ENCODE measurements at regions not wholly inside any gene's neighbourhood (a gene's known extent, or its start where the extent isn't known, plus 50 kb on each side); places are given as distances from the start of the nearest gene placed in this dataset.

DNA sequence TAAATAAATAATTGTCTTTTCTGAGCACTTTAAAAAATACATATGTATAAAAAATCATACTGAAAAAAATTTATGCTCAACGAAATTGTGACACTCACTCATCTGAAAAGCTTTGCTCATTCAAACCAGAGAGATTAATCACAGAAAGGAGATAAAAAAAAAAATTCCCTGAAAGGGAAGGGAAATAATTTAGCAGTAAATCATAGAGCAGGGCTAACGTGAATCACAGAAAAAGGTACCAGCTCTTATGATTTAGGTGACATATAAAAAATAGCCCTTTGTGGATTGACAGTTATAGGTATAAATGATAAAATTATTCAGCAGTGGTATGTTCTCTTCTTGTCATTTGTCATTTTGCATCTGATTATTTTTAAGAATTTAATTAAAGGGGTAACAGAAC, 552.7 kb upstream of the TENM3 start:
- DNase-seq: no peak

DNA sequence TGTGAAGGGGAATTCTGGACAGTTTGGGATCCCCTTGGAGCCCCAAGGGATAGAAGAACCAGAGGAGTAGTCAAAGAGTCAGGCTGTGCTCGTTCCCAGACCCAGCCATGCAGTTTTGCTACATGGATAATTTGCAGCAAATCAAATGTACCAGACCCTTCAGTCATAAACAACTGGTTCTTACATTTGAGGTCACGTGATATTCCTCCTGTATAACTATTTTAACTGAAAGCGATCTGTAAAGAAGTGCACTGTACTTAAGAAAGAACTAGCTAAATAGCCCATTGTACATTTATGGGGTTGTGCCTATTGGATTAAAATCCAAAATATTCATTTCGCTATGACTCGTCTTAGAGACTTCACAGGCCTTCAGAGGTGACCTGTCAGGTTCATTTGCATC, 550.2 kb upstream of the TENM3 start:
- DNase-seq: no peak

DNA sequence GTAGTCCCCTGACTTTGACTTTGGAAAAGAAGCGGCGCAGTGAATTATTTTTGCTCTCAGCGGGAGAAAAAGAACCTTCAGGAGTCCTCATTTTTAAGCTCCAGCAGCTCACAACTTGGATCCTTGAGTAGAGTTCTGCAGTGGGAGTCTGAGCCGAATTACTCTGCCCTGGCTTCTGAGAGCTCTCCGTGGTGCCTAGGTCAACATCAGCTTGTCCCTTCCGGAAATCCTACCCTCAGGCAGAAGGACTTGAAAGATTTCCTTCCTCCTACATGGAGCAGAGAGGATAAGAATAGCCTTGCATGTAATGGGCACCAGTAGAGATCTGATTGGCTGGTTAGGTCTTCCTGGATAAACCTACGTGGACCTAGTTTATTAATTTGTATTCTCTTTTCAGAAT, 549.7 kb upstream of the TENM3 start:
- no peak for DNase-seq

DNA sequence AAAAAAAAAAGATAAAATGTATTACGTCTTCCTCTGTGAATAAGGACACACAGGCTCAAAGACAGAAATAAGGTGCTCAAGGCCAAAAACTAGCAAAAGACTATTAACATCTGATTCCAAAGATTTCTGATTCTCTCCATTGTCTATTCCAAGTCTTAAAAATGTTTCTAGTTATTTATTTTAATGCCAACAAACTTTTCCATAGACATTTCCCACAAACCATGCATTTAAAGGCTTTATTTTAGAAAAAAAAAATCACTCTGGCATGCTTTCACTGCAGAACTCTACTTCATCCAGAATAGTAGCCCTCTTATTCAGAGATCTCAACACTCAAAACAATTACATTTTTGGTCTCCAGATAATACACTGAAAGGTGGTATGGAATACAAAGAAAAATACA, 545.0 kb upstream of the TENM3 start:
- DNase-seq: no peak

DNA sequence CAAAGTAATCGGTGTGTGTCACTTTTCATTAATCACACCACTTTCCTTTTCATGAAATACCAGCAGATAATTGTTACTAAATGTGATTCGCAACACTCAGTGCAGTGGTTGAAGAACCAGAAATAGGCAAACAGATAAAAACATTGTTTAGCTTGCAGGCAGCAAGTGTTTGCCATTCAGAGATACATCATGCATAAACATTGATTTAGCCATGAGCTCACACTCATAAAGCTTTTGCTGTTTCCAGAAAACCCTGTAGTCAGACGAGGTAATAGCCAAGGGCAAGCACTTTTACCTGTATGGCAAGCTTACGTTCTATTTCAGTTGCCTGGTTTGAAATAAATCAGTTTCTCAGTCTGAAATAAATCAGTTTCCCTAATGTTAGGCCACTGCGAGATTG, 542.0 kb upstream of the TENM3 start:
- no peak for DNase-seq

DNA sequence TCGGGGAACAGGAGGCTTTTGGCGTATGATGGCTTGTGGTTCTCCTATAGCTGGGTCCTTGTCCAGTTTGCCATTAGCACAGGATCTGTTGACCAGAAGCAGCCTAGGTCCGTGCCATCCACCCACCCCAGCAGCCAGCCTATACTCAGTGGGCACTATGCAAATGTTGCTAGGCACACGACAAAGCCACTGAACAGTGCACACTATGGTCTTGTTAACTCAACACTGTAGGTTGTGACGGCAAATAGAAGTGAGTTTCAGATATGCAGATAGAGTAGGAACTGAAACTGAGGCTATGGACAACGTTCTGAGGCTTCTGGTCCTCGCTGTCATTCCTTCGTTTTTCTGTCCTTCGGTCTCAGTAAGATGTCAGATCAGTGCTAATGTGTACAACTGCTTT, 541.3 kb upstream of the TENM3 start:
- DNase-seq: no peak

DNA sequence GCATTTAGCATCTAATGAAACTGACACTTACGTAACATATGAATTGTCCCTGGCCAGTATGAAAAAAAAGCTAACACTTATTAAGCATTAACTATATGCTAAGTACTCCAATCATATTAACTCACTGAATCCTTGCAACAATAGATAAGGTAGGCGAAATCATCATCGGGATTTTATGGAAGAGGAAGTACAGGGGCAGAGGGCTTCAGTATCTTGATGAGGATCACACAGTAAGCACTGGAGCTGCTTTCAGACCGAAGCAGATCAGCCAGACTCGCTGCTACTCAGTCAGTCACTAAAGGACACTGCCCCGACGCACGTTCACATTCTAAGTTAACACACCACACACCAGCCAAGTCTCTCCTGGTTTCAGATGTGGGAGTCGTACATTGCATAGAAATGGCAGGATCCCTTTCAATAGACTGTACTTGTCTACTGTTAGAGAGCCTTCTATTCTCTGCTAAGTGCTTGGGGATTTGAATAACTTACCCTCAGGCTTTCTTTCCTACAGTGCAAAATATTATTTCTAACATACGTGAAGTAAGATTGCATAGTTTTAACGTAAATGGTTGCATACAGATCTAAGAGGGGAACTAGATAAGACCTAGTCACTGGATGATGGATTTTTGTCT, 540.2 kb upstream of the TENM3 start:
- no peak for DNase-seq

DNA sequence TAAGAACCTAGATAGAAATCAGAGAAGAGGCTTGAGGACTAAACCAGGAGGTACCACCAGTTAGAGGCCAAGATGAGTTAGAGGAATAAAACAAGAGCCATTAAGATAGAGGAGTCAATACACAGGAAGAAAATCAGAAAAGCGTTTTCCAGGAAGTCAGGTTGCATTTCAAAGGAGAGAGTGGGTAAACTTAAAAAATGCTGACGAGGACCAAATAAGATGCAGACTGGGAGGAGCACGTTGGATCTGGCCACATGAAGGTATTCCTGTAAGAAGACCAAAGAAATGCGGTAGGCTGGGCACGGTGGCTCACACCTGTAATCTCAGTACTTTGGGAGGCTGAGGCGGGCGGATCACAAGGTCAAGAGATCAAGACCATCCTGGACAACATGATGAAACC, 533.1 kb upstream of the TENM3 start:
- DNase-seq: no peak

DNA sequence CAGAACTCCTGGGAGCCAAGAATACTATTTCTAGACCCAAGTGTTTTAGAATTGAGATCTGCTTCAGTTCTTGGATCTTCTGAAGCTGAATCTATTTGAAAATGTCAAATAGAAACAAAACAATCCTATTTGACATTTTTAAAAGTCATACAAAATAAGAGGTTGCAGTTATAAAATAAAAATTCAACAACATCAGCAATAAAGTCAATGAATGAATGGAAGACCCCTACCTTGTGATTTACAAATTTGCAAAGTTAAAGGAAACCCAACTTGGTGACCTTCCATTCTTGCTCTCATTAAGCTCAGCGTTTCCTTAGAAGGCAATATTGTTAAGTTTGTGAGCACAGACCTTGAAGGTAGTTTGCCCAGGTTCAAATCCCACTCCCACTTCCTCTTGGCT, 531.8 kb upstream of the TENM3 start:
- no peak for DNase-seq

DNA sequence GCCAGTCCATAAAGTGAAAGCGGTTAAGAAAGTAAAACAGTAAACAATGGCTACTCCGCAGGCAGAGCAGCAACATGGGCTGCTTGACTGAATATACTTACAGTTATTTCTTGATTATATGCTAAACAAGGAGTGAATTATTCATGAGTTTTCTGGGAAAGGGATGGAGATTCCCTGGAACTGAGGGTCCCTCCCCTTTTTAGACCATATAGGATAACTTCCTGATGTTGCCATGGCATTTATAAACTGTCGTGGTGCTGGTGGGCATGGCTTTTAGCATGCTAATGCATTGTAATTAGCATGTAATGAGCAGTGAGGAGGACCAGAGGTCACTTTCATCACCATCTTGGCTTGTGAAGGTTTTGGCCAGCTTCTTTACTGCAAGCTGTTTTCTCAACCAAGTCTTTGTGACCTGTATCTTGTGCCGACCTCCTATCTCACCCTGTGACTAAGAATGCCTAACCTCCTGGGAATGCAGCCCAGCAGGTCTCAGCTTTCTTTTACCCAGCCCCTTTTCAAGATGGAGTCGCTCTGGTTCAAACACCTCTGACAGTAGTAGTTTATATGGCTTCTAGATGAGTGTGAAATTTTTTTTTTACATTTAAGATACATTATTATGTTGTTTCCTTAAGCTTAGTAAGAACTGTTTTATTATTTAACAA, 514.8 kb upstream of the TENM3 start:
- DNase-seq: no peak

DNA sequence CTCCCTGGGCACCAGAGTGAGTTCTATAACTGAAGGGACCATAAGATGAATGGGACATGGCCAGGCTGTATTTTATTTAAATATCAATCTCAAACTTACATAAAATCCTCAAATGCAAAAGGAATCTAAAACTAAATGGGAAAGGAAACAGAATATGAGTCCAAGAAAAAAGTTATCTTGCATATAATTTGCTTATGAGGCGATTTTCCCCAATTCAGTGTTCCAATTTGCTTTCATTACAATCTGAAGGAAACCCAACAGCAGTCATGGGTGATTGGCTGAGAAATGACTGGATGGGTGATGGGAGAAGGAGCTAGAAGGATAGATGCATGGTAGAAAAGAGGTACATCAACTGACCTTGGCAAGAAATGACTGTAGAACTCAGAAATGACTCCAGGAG, 511.3 kb upstream of the TENM3 start:
- DNase-seq: no peak

DNA sequence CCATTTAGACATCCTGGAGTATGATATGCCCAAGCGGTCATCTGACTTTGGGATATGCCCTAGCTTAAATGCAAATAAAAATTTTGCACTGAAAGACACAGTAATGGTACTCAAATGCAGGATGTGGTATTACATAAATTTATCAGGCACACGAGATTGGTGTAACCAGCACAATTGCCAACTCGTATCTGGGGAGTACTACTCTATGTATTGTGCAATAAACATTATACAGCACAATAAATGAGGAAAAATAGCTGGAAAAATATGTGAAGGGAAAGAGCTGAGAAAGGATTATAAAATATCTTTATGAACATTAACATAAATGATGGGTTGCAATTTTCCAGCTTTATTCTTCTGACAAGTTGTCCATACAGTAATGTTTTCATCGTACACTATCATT, 505.5 kb upstream of the TENM3 start:
- DNase-seq: no peak

DNA sequence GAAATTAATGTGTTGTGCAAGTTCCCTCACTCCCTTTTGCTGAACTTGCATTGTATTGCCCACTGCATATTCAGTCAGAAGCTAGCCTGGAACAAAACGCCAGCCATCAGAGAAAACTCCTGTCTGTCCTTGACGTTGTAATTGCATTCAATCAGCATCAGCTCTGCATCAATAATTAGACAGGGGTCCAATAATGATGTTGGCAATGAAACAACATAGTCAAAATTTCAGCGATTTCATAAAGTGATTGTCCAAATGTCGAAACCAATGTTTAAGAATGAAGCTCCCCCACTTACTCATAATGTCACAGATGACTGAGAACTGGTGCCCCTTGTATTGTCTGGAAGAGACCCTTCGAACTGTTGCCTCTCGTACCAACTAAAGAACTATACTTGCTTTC, 504.2 kb upstream of the TENM3 start:
- DNase-seq: no peak

DNA sequence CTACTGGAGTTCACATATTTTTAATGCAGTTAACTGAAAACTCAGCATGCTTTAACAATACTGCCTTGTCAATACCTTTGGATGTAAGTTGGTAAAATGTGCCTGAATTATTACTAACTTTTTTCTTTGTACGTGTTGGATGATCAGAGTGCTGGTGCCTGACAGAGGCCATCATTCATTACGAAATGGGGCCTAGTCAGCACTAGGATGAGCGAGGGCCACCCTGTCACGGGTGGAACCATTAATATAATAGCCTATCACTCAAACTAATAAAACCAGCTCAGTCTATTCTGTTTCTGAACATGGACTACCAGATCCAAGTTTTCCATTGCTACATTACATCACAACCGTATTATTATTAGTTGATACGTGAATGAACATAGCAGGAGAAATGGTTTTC, 501.7 kb upstream of the TENM3 start:
- no peak for DNase-seq

DNA sequence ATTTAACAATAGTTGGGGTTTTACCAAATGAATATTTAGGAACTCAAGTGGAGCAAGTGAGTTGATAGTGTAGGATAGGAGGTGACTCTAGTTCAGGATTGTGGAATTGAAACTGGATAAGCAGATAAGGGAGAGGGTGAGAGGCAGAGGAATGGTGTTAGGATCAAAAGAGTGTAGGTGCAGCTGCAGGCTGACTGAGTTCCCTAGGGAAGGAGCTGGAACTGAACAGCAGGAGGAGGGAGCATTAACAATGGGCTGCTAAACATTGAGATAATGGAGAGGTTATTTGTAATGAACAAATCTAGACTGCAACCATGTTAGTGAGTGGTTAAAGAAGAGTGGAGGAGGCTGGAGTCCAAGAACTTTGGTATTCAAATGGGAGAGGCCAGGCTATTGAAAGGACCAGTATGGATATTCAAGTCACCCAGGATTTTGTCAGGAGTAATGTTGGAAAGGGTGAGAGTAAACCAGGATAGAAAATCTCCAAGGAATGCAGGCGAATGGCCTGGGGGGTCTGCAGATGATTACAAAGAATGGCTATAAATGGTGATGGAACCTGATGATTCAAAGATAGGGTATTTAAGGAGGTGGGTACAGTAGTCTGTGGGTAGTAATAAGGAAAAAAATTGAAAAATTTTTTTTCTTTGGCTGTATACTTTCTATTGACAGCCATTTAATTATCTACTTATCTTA, 497.1 kb upstream of the TENM3 start:
- no peak for DNase-seq

DNA sequence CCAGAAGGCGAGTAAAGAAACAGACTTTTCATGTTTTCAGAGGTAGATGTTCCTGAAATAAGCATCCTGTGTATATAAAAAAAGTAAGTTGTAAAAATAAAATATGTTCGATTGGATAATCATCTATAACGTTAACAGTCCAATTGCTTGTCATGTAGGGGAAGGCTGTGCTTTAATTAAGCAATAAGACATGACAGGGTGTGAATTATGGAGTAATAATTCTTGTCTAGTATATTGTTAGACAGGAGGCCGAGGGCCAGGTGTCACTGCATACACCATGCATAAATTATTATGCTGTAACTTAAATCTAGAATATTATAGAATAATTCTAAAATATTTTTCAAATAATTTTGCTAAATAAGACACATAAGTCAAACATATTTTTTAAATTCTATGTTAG, 494.6 kb upstream of the TENM3 start:
- no peak for DNase-seq

DNA sequence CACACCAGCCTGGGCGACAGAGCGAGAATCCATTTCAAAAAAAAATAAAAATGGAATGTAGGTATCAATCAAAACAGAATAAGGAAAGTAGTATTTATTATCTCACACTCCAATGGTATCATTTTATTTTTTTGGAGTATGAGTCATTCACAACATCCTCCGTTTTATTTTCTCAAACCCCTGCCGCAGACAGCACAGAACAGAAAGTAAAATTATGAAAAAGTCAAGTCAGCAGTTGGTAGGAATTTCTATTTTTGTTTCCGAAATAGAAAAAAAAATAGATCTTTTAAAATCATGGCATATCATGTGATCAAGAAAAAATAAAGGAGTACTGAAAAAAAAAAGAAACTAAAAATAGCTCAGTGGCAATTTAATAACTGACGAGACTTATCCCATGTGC, 490.7 kb upstream of the TENM3 start:
- DNase-seq: no peak

DNA sequence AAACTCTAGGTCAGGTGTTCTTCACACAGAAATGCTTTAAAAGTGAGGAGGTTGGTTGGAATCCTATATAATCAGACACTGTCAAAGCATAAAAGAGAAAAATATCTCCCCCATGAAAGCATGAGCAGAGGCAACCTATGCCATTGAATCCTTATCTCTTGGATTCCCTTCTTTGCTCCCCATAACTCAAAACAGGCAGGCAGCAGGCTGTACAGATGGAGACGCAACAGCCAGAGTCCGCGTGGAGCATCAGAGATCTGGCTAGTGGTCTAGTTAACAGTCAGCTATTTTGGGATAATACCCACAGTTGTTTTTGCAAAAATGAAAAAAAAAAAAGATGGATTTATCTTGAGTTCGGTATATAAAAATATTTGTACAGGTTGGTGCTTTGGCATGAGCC, 490.0 kb upstream of the TENM3 start:
- no peak for DNase-seq

DNA sequence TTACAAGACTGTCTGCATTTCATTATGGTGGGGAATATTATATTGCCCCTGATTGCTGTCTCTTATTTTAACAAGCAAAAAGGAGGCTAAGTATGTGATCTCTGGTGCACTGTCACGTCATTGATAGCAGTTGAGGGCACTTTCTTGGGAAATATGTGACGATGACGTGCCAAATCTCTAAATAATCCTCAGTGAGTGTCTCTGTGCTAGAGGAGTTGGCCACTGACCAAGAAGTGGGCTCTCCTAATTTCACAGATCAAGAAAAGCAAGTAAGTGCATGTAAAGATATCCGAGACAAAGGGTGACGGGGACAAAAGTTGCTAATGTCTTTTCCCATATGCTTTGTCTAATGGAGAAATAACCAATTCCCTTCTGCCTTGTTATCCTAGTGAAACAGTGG, 487.4 kb upstream of the TENM3 start:
- DNase-seq: no peak

DNA sequence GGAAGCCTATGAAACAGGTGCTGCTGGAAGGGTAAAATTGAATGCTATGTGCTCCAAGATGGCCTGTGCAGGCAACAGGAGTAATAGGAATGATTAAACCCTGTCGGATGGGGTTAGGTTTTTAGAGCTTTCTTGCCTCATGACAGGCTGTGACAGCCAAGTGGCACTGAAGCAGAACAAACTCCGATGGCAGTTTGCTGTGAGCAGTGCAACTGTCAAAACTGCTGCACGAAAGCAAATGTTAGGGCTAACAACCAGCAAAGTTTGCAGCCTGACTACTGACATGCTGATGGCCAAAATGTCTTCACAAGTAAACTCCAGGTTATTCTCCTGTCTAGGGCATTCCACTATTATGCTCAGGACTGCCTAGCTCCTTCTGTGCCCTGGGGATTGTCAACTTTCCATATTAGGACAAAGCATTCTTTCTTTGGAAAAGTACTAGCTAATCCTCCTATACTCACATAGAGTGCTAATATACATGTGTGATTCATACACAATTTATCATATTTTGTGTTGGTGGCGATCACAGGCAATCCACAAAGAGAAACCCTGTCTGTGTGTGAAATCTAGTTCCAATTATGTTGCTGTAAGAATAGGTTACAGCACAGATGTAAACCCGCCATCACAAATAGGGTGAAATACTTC, 486.6 kb upstream of the TENM3 start:
- no peak for DNase-seq

DNA sequence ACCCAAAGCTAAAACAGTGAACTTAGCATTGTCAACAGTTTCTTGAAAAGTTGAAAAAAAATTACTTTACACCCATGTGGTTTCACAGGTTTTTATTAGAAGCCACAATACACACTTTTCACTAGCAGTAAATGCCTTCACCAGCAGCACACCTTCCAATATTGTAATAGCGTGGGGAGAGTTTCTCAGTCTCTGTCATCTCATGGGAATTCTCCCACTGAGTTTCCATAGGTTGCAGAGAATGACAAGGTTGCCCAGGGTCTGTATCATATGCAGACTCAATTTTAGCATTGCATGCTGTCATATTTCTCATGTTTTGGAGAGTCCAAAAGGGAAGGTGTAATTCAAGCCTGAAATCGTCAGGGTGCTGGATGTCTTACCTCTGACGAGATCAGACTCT, 486.1 kb upstream of the TENM3 start:
- DNase-seq: no peak

DNA sequence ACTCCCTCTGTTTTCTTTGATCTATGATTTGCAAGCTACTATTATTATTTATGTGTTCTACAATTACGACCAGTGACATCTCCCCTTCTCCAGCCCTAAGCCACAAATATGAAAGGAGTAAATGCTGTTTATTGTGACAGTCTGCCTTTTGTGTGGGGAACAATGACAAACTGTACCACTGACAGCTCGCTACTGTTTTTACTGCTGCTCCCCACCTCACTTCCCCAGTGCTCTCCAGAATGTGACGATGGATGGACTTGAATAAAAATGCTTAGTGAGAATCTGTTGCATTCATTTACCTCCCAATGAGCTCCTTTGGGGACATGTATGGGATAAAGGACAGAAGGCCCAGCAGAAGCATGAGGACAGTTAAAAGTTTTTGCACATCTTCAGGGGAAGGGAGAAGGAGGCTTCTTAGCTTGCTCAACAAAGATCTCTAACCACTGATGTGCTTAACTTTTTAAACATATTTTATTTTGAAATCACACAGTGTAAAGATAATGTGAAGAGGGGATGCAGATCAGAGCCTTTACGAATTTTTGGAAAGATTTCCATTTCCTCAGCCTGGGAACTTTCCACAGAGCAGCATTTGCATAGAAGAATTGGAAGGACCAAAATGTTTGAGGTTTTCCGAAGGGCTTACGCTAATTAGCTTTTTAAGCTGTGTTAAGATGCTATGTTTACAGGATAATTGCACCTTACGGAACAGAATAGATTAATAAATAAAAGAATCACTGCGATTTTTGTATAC, 485.1 kb upstream of the TENM3 start:
- no peak for DNase-seq

DNA sequence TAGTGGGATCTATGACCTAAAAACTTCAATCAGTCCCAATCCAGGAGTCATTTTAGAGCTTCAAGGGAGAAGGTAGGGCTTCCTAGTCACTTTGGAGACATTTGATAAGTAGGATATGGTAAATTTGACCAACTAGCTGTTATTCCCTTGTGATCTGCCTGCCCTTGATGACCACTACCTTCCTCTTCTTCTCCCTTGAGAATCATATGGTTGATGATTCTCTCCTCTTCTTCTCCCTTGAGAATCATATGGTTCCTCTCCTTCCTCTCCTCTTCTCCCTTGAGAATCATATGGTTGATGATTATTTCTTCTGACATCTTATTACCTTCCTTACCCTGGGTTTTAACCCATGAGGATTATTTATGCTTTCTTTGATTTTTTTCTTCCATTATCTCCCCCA, 482.6 kb upstream of the TENM3 start:
- no peak for DNase-seq

Measured in right forelimb (tissue), 1 donor.